Adrenal gland (tissue), 5 donors: ENCODE measurements at regions not wholly inside any gene's neighbourhood (a gene's known extent, or its start where the extent isn't known, plus 50 kb on each side); places are given as distances from the start of the nearest gene placed in this dataset.

Experiments
- CTCF ChIP-seq, 6 experiments: fragments of 450-650 bp in 4 of 6; fragments of 200-600 bp in 2 of 6; sonication (generic) in 1 of 6; IDR thresholded peaks; 1 replicate in 5 of 6; 2 replicates in 1 of 6; pipeline versions ENCODE4 v1.5.1 to v1.8.0; 2016 to 2021; ENCODE audit warnings: antibody characterized with exemption in 6 of 6, mild to moderate bottlenecking in 2 of 6, moderate library complexity in 1 of 6
- POLR2A ChIP-seq, 2 donors: fragments of 450-650 bp; IDR thresholded peaks; one replicate each; pipeline ENCODE4 v1.6.1; 2017; ENCODE audit warnings: antibody characterized with exemption in 2 of 2, mild to moderate bottlenecking in 2 of 2, moderate library complexity in 1 of 2
- donor health status: DM: no; HTN: no; CAD: no.

GRCh38 chr21:18954441-18954844 lies 550.9 kb upstream of the TMPRSS15 start:
- no peak for TF ChIP-seq POLR2A (IDR thresholded peaks at IDR 0.05)
- no peak for TF ChIP-seq CTCF (IDR thresholded peaks at IDR 0.05)
